ENCODE measurements at regions not wholly inside any gene's neighbourhood (a gene's known extent, or its start where the extent isn't known, plus 50 kb on each side); places are given as distances from the start of the nearest gene placed in this dataset.

GRCh38 chr4:110278127-110278526 lies 79.7 kb upstream of the ELOVL6 start:
- intact Hi-C loops (cut with DNase I; ENCODE audit: low total_unique reads) (no loop called here), in situ Hi-C loops (cut with MboI; ENCODE audit: low pct_ligation_motif_present in 1 of 4, low pct_unique_long_range_greater_than_20kb in 1 of 4, low sequenced_read_pairs in 3 of 4) (no loop called here)
- Histone ChIP-seq H3K9me3 (no peaks in the 10 kb centered on the region), H3K4me1 (no peaks in the 10 kb centered on the region), H3K27ac (no peak overlapping the region), H3K4me3 (no peak overlapping the region), H3K27me3 (no peaks in the 10 kb centered on the region), H3K36me3 (no peaks in the 10 kb centered on the region)
- TF ChIP-seq POLR2AphosphoS5 (IDR thresholded peaks at IDR 0.05) (no peak), EP300 (IDR thresholded peaks at IDR 0.05; ENCODE audit: low read depth) (no peak), CTCF (IDR thresholded peaks at IDR 0.05) (no peak), POLR2A (IDR thresholded peaks at IDR 0.05) (no peak)
- 58 to 76% methylated on average over 2 of the region's 2 CpGs for WGBS, 2 donors (ENCODE audit: low coverage in 1 of 2)
- no peak for DNase-seq

GRCh38 chr4:110275871-110276270 lies 77.5 kb upstream of the ELOVL6 start:
- in situ Hi-C loops (cut with MboI; ENCODE audit: low pct_ligation_motif_present in 1 of 4, low pct_unique_long_range_greater_than_20kb in 1 of 4, low sequenced_read_pairs in 3 of 4) = no loop called here
- Histone ChIP-seq H3K4me1 (no peaks in the 10 kb centered on the region), H3K27me3 (no peaks in the 10 kb centered on the region), H3K36me3 (no peaks in the 10 kb centered on the region), H3K27ac (no peak overlapping the region), H3K9me3 (no peaks in the 10 kb centered on the region), H3K4me3 (no peak overlapping the region)
- TF ChIP-seq POLR2A (IDR thresholded peaks at IDR 0.05) (no peak), CTCF (IDR thresholded peaks at IDR 0.05) (no peak), EP300 (IDR thresholded peaks at IDR 0.05; ENCODE audit: low read depth) (no peak), POLR2AphosphoS5 (IDR thresholded peaks at IDR 0.05) (no peak)
- intact Hi-C loops (cut with DNase I; ENCODE audit: low total_unique reads) = no loop called here
- no peak for DNase-seq

- TF ChIP-seq POLR2A (IDR thresholded peaks at IDR 0.05) (no peak), CTCF (IDR thresholded peaks at IDR 0.05) (no peak), EP300 (IDR thresholded peaks at IDR 0.05; ENCODE audit: low read depth) (no peak), POLR2AphosphoS5 (IDR thresholded peaks at IDR 0.05) (no peak)
- WGBS, 2 donors (ENCODE audit: low coverage in 1 of 2) = 67% methylated on average over 4 of the region's 4 CpGs; no CpG with 5 or more reads in 1 of the 2 donors
- no peak overlapping the region for H3K4me3 ChIP-seq
- no peaks in the 10 kb centered on the region for H3K9me3 ChIP-seq
- H3K4me1 ChIP-seq = no peaks in the 10 kb centered on the region
- no peaks in the 10 kb centered on the region for H3K27me3 ChIP-seq
- H3K27ac ChIP-seq = no peak overlapping the region
- H3K36me3 ChIP-seq = no peaks in the 10 kb centered on the region
- in situ Hi-C loops (cut with MboI; ENCODE audit: low pct_ligation_motif_present in 1 of 4, low pct_unique_long_range_greater_than_20kb in 1 of 4, low sequenced_read_pairs in 3 of 4) = no loop called here
- no peak for DNase-seq
- intact Hi-C loops (cut with DNase I; ENCODE audit: low total_unique reads) = no loop called here
Measured at GRCh38 chr4:110271986-110272385, 73.6 kb upstream of the ELOVL6 start.

GRCh38 chr4:110270492-110271197 lies 72.2 kb upstream of the ELOVL6 start:
- Histone ChIP-seq H3K9me3 (no peaks in the 10 kb centered on the region), H3K4me1 (no peaks in the 10 kb centered on the region), H3K36me3 (no peaks in the 10 kb centered on the region), H3K27me3 (no peaks in the 10 kb centered on the region), H3K4me3 (no peak overlapping the region), H3K27ac (no peak overlapping the region)
- no peak for DNase-seq
- WGBS, 2 donors (ENCODE audit: low coverage in 1 of 2) = 71 to 82% methylated on average over 3 of the region's 3 CpGs
- TF ChIP-seq POLR2A (IDR thresholded peaks at IDR 0.05) (no peak), POLR2AphosphoS5 (IDR thresholded peaks at IDR 0.05) (no peak), EP300 (IDR thresholded peaks at IDR 0.05; ENCODE audit: low read depth) (no peak), CTCF (IDR thresholded peaks at IDR 0.05) (no peak)
- in situ Hi-C loops (cut with MboI; ENCODE audit: low pct_ligation_motif_present in 1 of 4, low pct_unique_long_range_greater_than_20kb in 1 of 4, low sequenced_read_pairs in 3 of 4) = no loop called here
- intact Hi-C loops (cut with DNase I; ENCODE audit: low total_unique reads) = no loop called here

Measured in transverse colon (tissue), 4 donors.